ENCODE measurements at regions not wholly inside any gene's neighbourhood (a gene's known extent, or its start where the extent isn't known, plus 50 kb on each side); places are given as distances from the start of the nearest gene placed in this dataset.

DNA sequence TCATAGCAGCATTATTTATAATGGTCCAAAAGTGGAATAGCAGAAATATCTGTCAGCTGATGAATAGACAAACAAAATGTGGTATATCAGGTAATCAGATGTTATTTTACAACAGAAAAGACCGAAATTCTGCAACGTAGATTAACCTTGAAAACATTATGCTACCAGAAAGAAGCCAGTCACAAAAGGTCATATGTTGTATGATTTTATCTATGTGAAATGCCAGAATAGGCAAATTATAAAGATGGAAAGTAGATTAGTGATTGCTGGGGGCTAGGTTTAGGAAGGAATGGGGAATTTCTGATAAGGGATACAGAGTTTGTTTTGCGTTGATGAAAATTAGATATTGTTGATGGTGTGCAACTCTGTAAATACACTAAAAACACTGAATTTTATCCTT lies 165.0 kb upstream of the STMND1 start:
- TF ChIP-seq, protein P1, sequence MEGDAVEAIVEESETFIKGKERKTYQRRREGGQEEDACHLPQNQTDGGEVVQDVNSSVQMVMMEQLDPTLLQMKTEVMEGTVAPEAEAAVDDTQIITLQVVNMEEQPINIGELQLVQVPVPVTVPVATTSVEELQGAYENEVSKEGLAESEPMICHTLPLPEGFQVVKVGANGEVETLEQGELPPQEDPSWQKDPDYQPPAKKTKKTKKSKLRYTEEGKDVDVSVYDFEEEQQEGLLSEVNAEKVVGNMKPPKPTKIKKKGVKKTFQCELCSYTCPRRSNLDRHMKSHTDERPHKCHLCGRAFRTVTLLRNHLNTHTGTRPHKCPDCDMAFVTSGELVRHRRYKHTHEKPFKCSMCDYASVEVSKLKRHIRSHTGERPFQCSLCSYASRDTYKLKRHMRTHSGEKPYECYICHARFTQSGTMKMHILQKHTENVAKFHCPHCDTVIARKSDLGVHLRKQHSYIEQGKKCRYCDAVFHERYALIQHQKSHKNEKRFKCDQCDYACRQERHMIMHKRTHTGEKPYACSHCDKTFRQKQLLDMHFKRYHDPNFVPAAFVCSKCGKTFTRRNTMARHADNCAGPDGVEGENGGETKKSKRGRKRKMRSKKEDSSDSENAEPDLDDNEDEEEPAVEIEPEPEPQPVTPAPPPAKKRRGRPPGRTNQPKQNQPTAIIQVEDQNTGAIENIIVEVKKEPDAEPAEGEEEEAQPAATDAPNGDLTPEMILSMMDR (conservative IDR thresholded peaks at IDR 0.05; ENCODE audit: low read depth, low read length) = no peak
- TF ChIP-seq POLR2A (IDR thresholded peaks at IDR 0.05; ENCODE audit: low read depth, low read length) (no peak), CHD1 (IDR thresholded peaks at IDR 0.05; ENCODE audit: low read depth, low read length) (no peak), MXI1 (IDR thresholded peaks at IDR 0.05; ENCODE audit: borderline replicate concordance, low read depth, low read length) (no peak), MAFK (IDR thresholded peaks at IDR 0.05; ENCODE audit: low read depth, low read length) (no peak), MAZ (IDR thresholded peaks at IDR 0.05; ENCODE audit: borderline replicate concordance, low read depth, low read length) (no peak), RAD21 (IDR thresholded peaks at IDR 0.05; ENCODE audit: low read length) (no peak), NFE2L2 (IDR thresholded peaks at IDR 0.05; ENCODE audit: low read depth, low read length) (no peak), BHLHE40 (IDR thresholded peaks at IDR 0.05; ENCODE audit: low read depth, low read length) (no peak), RFX5 (IDR thresholded peaks at IDR 0.05; ENCODE audit: low read depth, low read length) (no peak)
- TF ChIP-seq, protein P2, sequence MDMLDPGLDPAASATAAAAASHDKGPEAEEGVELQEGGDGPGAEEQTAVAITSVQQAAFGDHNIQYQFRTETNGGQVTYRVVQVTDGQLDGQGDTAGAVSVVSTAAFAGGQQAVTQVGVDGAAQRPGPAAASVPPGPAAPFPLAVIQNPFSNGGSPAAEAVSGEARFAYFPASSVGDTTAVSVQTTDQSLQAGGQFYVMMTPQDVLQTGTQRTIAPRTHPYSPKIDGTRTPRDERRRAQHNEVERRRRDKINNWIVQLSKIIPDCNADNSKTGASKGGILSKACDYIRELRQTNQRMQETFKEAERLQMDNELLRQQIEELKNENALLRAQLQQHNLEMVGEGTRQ (IDR thresholded peaks at IDR 0.05; ENCODE audit: low read depth, low read length) = no peak
